ENCODE measurements at regions not wholly inside any gene's neighbourhood (a gene's known extent, or its start where the extent isn't known, plus 50 kb on each side); places are given as distances from the start of the nearest gene placed in this dataset.

- intact Hi-C loops (cut with DNase I) = no loop called here
- DNase-seq (ENCODE audit: low spot score) = no peak
Observed at GRCh38 chr11:79678780-79679452, 238.1 kb upstream of the TENM4 start.

- intact Hi-C loops (cut with DNase I) = no loop called here
- DNase-seq (ENCODE audit: low spot score) = no peak
Observed at GRCh38 chr11:79676396-79676795, 235.6 kb upstream of the TENM4 start.

GRCh38 chr11:79675081-79675480 lies 234.3 kb upstream of the TENM4 start:
- DNase-seq (ENCODE audit: low spot score) = no peak
- intact Hi-C loops (cut with DNase I) = no loop called here

- no peak for DNase-seq (ENCODE audit: low spot score)
- intact Hi-C loops (cut with DNase I) = no loop called here
Observed at GRCh38 chr11:79672786-79673185, 232.0 kb upstream of the TENM4 start.

- no peak for DNase-seq (ENCODE audit: low spot score)
- intact Hi-C loops (cut with DNase I) = no loop called here
Observed at GRCh38 chr11:79671401-79671800, 230.6 kb upstream of the TENM4 start.

GRCh38 chr11:79670882-79671281 lies 230.1 kb upstream of the TENM4 start:
- intact Hi-C loops (cut with DNase I) = no loop called here
- no peak for DNase-seq (ENCODE audit: low spot score)

- intact Hi-C loops (cut with DNase I) = no loop called here
- no peak for DNase-seq (ENCODE audit: low spot score)
Observed at GRCh38 chr11:79668575-79668974, 227.7 kb upstream of the TENM4 start.

- no peak for DNase-seq (ENCODE audit: low spot score)
- intact Hi-C loops (cut with DNase I) = no loop called here
Observed at GRCh38 chr11:79667380-79667779, 226.6 kb upstream of the TENM4 start.

- no peak for DNase-seq (ENCODE audit: low spot score)
- intact Hi-C loops (cut with DNase I) = no loop called here
Observed at GRCh38 chr11:79663017-79663416, 222.2 kb upstream of the TENM4 start.

GRCh38 chr11:79661373-79661772 lies 220.5 kb upstream of the TENM4 start:
- DNase-seq (ENCODE audit: low spot score) = no peak
- intact Hi-C loops (cut with DNase I) = no loop called here

- DNase-seq (ENCODE audit: low spot score) = no peak
- intact Hi-C loops (cut with DNase I) = no loop called here
Observed at GRCh38 chr11:79648766-79649520, 208.1 kb upstream of the TENM4 start.

GRCh38 chr11:79637219-79637618 lies 196.4 kb upstream of the TENM4 start:
- DNase-seq (ENCODE audit: low spot score) = no peak
- intact Hi-C loops (cut with DNase I) = no loop called here

- intact Hi-C loops (cut with DNase I) = no loop called here
Observed at GRCh38 chr11:79634905-79635304, 194.1 kb upstream of the TENM4 start.

GRCh38 chr11:79627281-79627680 lies 186.5 kb upstream of the TENM4 start:
- intact Hi-C loops (cut with DNase I) = no loop called here
- DNase-seq (ENCODE audit: low spot score) = no peak

More at GRCh38 chr11:79634905-79635304, 194.1 kb upstream of the TENM4 start:
- DNase-seq (ENCODE audit: low spot score) = no peak

GRCh38 chr11:79626135-79627075 lies 185.6 kb upstream of the TENM4 start:
- intact Hi-C loops (cut with DNase I) = no loop called here
- DNase-seq (ENCODE audit: low spot score) = no peak

- intact Hi-C loops (cut with DNase I) = loop anchor here in 1 of 2 donors (2.0 kb wide), 1 partner anchor 25 kb away; no protein-coding TSS in a partner anchor
- no peak for DNase-seq (ENCODE audit: low spot score)
Observed at GRCh38 chr11:79623375-79623774, 182.5 kb upstream of the TENM4 start.

- no peak for DNase-seq (ENCODE audit: low spot score)
- intact Hi-C loops (cut with DNase I) = no loop called here
Observed at GRCh38 chr11:79617561-79617960, 176.7 kb upstream of the TENM4 start.

- DNase-seq (ENCODE audit: low spot score) = no peak
- intact Hi-C loops (cut with DNase I) = no loop called here
Observed at GRCh38 chr11:79616392-79616851, 175.6 kb upstream of the TENM4 start.

- no peak for DNase-seq (ENCODE audit: low spot score)
- intact Hi-C loops (cut with DNase I) = no loop called here
Observed at GRCh38 chr11:79615425-79615824, 174.6 kb upstream of the TENM4 start.

GRCh38 chr11:79610678-79611077 lies 169.8 kb upstream of the TENM4 start:
- intact Hi-C loops (cut with DNase I) = no loop called here
- no peak for DNase-seq (ENCODE audit: low spot score)
